Adrenal gland (tissue), 5 donors: ENCODE measurements at regions not wholly inside any gene's neighbourhood (a gene's known extent, or its start where the extent isn't known, plus 50 kb on each side); places are given as distances from the start of the nearest gene placed in this dataset.
A peak's percentile ranks its signal among the peaks of the same experiment; 100 is the strongest.
"Not testable (repeated sequence)": the region's sequence is repeated elsewhere in the genome, so short reads cannot be mapped to it uniquely, and the experiment has no call there.

Experiments used
- CTCF ChIP-seq, 6 experiments: fragments of 450-650 bp in 4 of 6; fragments of 200-600 bp in 2 of 6; sonication (generic) in 1 of 6; IDR thresholded peaks; 1 replicate in 5 of 6; 2 replicates in 1 of 6; pipeline versions ENCODE4 v1.5.1 to v1.8.0; 2016 to 2021; ENCODE audit warnings: antibody characterized with exemption in 6 of 6, mild to moderate bottlenecking in 2 of 6, moderate library complexity in 1 of 6
- POLR2A ChIP-seq, 2 donors: fragments of 450-650 bp; IDR thresholded peaks; one replicate each; pipeline ENCODE4 v1.6.1; 2017; ENCODE audit warnings: antibody characterized with exemption in 2 of 2, mild to moderate bottlenecking in 2 of 2, moderate library complexity in 1 of 2
- donor health status: DM: no; HTN: no; CAD: no.

- peak; percentile 50 to 79 (median 58) for TF ChIP-seq CTCF (IDR thresholded peaks at IDR 0.05)
- TF ChIP-seq POLR2A (IDR thresholded peaks at IDR 0.05), result not testable (repeated sequence)
Measured at GRCh38 chr12:9468998-9469397, 138.7 kb downstream of the KLRB1 start.
